ENCODE measurements at regions not wholly inside any gene's neighbourhood (a gene's known extent, or its start where the extent isn't known, plus 50 kb on each side); places are given as distances from the start of the nearest gene placed in this dataset.

DNA sequence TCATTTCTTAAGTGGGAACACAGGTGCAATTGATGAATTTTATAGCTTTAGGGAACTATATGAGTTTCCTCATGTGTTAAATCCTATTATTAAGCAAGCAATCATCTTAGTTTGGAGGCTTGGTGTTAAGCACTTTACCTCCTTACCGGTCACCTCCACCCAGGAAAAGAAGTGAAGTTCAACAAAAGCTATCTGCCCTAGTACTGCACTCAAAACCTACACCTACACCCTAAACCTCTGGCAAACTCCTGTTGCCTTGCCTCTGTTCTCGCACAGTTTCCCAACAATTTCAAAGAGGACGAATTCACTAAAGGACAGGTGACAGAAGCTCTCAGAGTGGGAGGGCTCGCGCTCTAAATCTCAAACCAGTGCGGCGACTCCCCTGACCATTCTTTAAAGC lies 85.7 kb upstream of the TENT5D start:
- dilution Hi-C loops (cut with HindIII; ENCODE audit: low sequenced_read_pairs, unreplicated experiment) (no loop called here), intact Hi-C loops (cut with micrococcal nuclease) (no loop called here), in situ Hi-C loops (cut with MboI; ENCODE audit: low sequenced_read_pairs) (no loop called here)
- H2AK9ac ChIP-seq (replicated peaks; ENCODE audit: low read depth, low read length, poor library complexity): no peak overlapping the region
- H3K27me3 ChIP-seq (ENCODE audit: control insufficient read depth, insufficient read depth, low read length): no peaks in the 10 kb centered on the region
- H4K20me1 ChIP-seq (ENCODE audit: insufficient read depth, low read length): no peaks in the 10 kb centered on the region
- no peak overlapping the region for H2BK120ac ChIP-seq (ENCODE audit: low read depth, low read length)
- no peak overlapping the region for H4K91ac ChIP-seq (ENCODE audit: insufficient read depth, low read depth, low read length)
- H2AK5ac ChIP-seq (ENCODE audit: low read depth, low read length): no peak overlapping the region
- H3K27ac ChIP-seq (ENCODE audit: insufficient read depth, low read length): no peak overlapping the region
- no peak overlapping the region for H2BK5ac ChIP-seq (ENCODE audit: low read depth, low read length, poor library complexity, severe bottlenecking)
- H3K4me2 ChIP-seq (ENCODE audit: low read depth, low read length): no peak overlapping the region
- no peaks in the 10 kb centered on the region for H3K79me1 ChIP-seq (ENCODE audit: low read depth in 1 of 2, low read length in 2 of 2)
- WGBS, 2 experiments (ENCODE audit: extremely low coverage in 2 of 2, insufficient read length in 1 of 2): 69% methylated on average over 3 of the region's 7 CpGs; no CpG with 5 or more reads in 1 of the 2 experiments
- no peak overlapping the region for H3K14ac ChIP-seq (replicated peaks; ENCODE audit: low read depth, low read length)
- H3K9me3 ChIP-seq (ENCODE audit: control insufficient read depth, insufficient read depth, low read length): no peaks in the 10 kb centered on the region
- no peak for DNase-seq
- H3K4me3 ChIP-seq (ENCODE audit: insufficient read depth, low read depth, low read length): no peak overlapping the region
- ChIA-PET POLR2A (ENCODE audit: unreplicated experiment) (no interaction called here), CTCF (no interaction called here)
- no peak for ATAC-seq (ENCODE audit: low read depth)
- no peaks in the 10 kb centered on the region for H3K36me3 ChIP-seq (ENCODE audit: control insufficient read depth, insufficient read depth, low read length)
- H3K18ac ChIP-seq (ENCODE audit: low read depth, low read length): no peak overlapping the region
- H3K56ac ChIP-seq (ENCODE audit: extremely low read depth, insufficient read depth, low read length): no peak overlapping the region
- H4K8ac ChIP-seq (ENCODE audit: low read depth in 2 of 2, low read length in 2 of 2): no peak overlapping the region
- no peaks in the 10 kb centered on the region for H3K9me1 ChIP-seq (ENCODE audit: insufficient read depth, low read length)
- no peak overlapping the region for H4K5ac ChIP-seq (ENCODE audit: low read depth, low read length)
- H3K4ac ChIP-seq (ENCODE audit: low read depth, low read length): no peak overlapping the region
- H2AFZ ChIP-seq (replicated peaks; ENCODE audit: low read length, poor library complexity): no peak overlapping the region
- TF ChIP-seq, protein P1, sequence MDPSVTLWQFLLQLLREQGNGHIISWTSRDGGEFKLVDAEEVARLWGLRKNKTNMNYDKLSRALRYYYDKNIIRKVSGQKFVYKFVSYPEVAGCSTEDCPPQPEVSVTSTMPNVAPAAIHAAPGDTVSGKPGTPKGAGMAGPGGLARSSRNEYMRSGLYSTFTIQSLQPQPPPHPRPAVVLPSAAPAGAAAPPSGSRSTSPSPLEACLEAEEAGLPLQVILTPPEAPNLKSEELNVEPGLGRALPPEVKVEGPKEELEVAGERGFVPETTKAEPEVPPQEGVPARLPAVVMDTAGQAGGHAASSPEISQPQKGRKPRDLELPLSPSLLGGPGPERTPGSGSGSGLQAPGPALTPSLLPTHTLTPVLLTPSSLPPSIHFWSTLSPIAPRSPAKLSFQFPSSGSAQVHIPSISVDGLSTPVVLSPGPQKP (IDR thresholded peaks at IDR 0.05; ENCODE audit: borderline replicate concordance, low read depth, low read length): no peak
- TF ChIP-seq FOS (IDR thresholded peaks at IDR 0.05; ENCODE audit: low read depth, low read length) (no peak), BHLHE40 (IDR thresholded peaks at IDR 0.05; ENCODE audit: low read depth, low read length) (no peak)
- H3K4me1 ChIP-seq (ENCODE audit: control insufficient read depth, insufficient read depth, low read length): no peaks in the 10 kb centered on the region
- no peak overlapping the region for H3K23ac ChIP-seq (ENCODE audit: low read depth, low read length)
- H2BK15ac ChIP-seq (ENCODE audit: low read depth, low read length): no peak overlapping the region
- H2BK20ac ChIP-seq (ENCODE audit: low read depth, low read length): no peak overlapping the region
- BruUV-seq (replicated peaks): no TSS peak
- no peak overlapping the region for H3K9ac ChIP-seq (ENCODE audit: low read depth, low read length)
